MM.1S (cell line): ENCODE measurements at regions not wholly inside any gene's neighbourhood (a gene's known extent, or its start where the extent isn't known, plus 50 kb on each side); places are given as distances from the start of the nearest gene placed in this dataset.

Experiments used
- DNase-seq: peaks from one replicate; pipeline ENCODE4 v3.0.0-alpha.2; 2015
- H2AFZ ChIP-seq: fragments of 300-600 bp; sonication (generic); 2 replicates; pipeline ENCODE4 v1.6.0; 2016; ENCODE audit warnings: antibody characterized with exemption, low read length
- H3F3A ChIP-seq: fragments of 300-600 bp; sonication (generic); 2 replicates; pipeline ENCODE4 v1.6.1; 2016; ENCODE audit warnings: mild to moderate bottlenecking, antibody characterized with exemption, low read length, moderate library complexity, mixed read lengths; ENCODE audit not compliant: insufficient read depth
- H3K27ac ChIP-seq: fragments of 300-600 bp; sonication (generic); 2 replicates; pipeline ENCODE4 v1.5.1; 2016; ENCODE audit warnings: mild to moderate bottlenecking, low read length
- H3K27me3 ChIP-seq: fragments of 300-600 bp; sonication (generic); replicated peaks from 2 replicates; pipeline ENCODE4 v1.6.0; 2016; ENCODE audit warnings: low read length; ENCODE audit not compliant: insufficient read depth
- H3K36me3 ChIP-seq: fragments of 300-600 bp; sonication (generic); replicated peaks from 2 replicates; pipeline ENCODE4 v1.6.1; 2016; ENCODE audit warnings: mild to moderate bottlenecking, low read length, mixed read lengths; ENCODE audit not compliant: insufficient read depth
- H3K4me1 ChIP-seq: fragments of 300-600 bp; sonication (generic); 2 replicates; pipeline ENCODE4 v1.6.1; 2016; ENCODE audit warnings: low read length, mixed read lengths
- H3K4me2 ChIP-seq: fragments of 300-600 bp; sonication (generic); 2 replicates; pipeline ENCODE4 v1.6.0; 2016; ENCODE audit warnings: low read depth, low read length
- H3K4me3 ChIP-seq: fragments of 300-600 bp; sonication (generic); 2 replicates; pipeline ENCODE4 v1.5.1; 2016; ENCODE audit warnings: low read length, mixed read lengths
- H3K79me2 ChIP-seq: fragments of 300-600 bp; sonication (generic); 2 replicates; pipeline ENCODE4 v1.6.1; 2016; ENCODE audit warnings: mixed run types, low read length, mixed read lengths
- H3K9ac ChIP-seq: fragments of 300-600 bp; sonication (generic); 2 replicates; pipeline ENCODE4 v1.6.1; 2016; ENCODE audit warnings: low read length, mixed read lengths
- H3K9me2 ChIP-seq: fragments of 300-600 bp; sonication (generic); replicated peaks from 2 replicates; pipeline ENCODE4 v1.6.1; 2016; ENCODE audit warnings: mild to moderate bottlenecking, low read length, mixed read lengths; ENCODE audit not compliant: insufficient read depth
- H3K9me3 ChIP-seq: fragments of 300-600 bp; sonication (generic); replicated peaks from 2 replicates; pipeline ENCODE4 v1.6.1; 2016; ENCODE audit warnings: mild to moderate bottlenecking, low read length, mixed read lengths; ENCODE audit not compliant: insufficient read depth
- H4K20me1 ChIP-seq: fragments of 300-600 bp; sonication (generic); 2 replicates; pipeline ENCODE4 v1.6.1; 2016; ENCODE audit warnings: mild to moderate bottlenecking, low read length, moderate library complexity, mixed read lengths; ENCODE audit not compliant: insufficient read depth
- EZH2 ChIP-seq: fragments of 300-600 bp; sonication (generic); optimal IDR thresholded peaks from 2 replicates; pipeline ENCODE3; 2017; ENCODE audit warnings: low read depth, mild to moderate bottlenecking, antibody characterized with exemption, low read length, mixed read lengths
- EZH2phosphoT487 ChIP-seq: fragments of 300-600 bp; sonication (generic); IDR thresholded peaks from 2 replicates; pipeline ENCODE4 v1.6.1; 2018; ENCODE audit warnings: antibody characterized with exemption, low read length
- TF ChIP-seq, protein P1 (sequence below): fragments of 300-600 bp; sonication (generic); IDR thresholded peaks from 2 replicates; pipeline ENCODE4 v1.5.1; 2016; ENCODE audit warnings: antibody characterized with exemption, low read length, mixed read lengths

DNA sequence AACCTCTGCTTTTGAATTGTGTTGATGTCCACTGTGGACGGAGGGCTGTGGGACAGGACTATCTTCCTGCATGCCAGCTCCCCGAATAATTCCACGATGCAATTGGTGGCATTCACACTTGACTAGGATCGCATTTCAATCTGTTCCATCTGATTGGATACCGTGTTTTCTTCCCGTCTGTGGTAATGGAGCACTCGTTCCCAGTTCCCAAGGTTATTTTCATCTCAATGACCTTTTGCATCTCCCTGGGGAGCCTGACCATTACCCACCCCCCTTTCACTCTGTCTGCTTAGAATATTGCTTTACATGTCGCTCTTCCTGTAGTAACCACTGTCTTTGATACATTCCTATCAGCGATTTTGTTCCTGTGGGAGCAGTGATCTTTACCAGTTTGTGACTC, 402.2 kb upstream of the WWC1 start:
- no peak overlapping the region for H3K4me2 ChIP-seq
- H3K36me3 ChIP-seq = no peaks in the 10 kb centered on the region
- H4K20me1 ChIP-seq = no peaks in the 10 kb centered on the region
- H3K79me2 ChIP-seq = no peaks in the 10 kb centered on the region
- no peak overlapping the region for H3K9ac ChIP-seq
- TF ChIP-seq, protein P1, sequence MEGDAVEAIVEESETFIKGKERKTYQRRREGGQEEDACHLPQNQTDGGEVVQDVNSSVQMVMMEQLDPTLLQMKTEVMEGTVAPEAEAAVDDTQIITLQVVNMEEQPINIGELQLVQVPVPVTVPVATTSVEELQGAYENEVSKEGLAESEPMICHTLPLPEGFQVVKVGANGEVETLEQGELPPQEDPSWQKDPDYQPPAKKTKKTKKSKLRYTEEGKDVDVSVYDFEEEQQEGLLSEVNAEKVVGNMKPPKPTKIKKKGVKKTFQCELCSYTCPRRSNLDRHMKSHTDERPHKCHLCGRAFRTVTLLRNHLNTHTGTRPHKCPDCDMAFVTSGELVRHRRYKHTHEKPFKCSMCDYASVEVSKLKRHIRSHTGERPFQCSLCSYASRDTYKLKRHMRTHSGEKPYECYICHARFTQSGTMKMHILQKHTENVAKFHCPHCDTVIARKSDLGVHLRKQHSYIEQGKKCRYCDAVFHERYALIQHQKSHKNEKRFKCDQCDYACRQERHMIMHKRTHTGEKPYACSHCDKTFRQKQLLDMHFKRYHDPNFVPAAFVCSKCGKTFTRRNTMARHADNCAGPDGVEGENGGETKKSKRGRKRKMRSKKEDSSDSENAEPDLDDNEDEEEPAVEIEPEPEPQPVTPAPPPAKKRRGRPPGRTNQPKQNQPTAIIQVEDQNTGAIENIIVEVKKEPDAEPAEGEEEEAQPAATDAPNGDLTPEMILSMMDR = no peak
- TF ChIP-seq EZH2phosphoT487 (no peak), EZH2 (no peak)
- H3K9me2 ChIP-seq = no peaks in the 10 kb centered on the region
- H3F3A ChIP-seq = no peaks in the 10 kb centered on the region
- no peak for DNase-seq
- no peak overlapping the region for H3K4me3 ChIP-seq
- no peaks in the 10 kb centered on the region for H3K27me3 ChIP-seq
- H3K27ac ChIP-seq = no peak overlapping the region
- H2AFZ ChIP-seq = no peak overlapping the region
- no peaks in the 10 kb centered on the region for H3K4me1 ChIP-seq
- no peaks in the 10 kb centered on the region for H3K9me3 ChIP-seq

DNA sequence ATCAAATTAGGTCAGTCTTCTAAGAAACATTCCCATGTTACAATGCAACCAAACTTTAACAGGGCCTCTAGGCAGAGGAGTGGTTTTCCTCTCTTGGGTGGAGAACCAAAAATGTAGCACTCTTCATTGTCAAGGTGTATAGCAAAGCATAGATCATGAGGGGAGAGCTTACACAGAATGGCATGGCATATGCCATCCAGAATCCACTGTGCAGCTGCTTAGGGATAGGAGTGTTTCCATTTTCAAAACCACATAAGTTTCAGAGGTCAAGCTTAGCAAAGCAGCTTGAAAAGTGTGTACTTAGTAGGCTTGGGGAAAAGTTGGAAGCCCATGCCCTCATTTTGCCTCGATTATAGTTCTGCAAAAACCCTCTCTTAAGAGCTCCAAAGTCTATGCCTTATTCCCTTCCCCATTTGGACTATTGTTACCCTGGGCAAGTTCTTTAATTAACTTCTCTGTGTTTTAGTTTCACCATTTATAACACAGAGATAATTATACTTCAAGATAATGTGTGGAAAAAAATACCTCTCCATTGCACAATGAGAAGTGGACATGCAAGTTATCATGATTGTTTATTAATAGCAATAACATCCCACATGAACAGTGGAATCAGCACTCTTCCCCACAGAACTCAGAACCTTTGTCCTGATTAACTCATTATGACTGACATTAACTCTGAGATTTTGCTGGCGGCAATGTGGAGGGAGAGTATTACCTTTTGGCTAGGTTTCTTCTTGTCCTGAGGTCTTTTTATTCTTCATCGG, 398.9 kb upstream of the WWC1 start:
- no peak overlapping the region for H3K27ac ChIP-seq
- H3K36me3 ChIP-seq = no peaks in the 10 kb centered on the region
- no peaks in the 10 kb centered on the region for H4K20me1 ChIP-seq
- H3K9ac ChIP-seq = no peak overlapping the region
- no peak overlapping the region for H3K4me3 ChIP-seq
- no peaks in the 10 kb centered on the region for H3K27me3 ChIP-seq
- TF ChIP-seq EZH2 (no peak), EZH2phosphoT487 (no peak)
- TF ChIP-seq, protein P1 = no peak
- H3K4me2 ChIP-seq = no peak overlapping the region
- H2AFZ ChIP-seq = no peak overlapping the region
- no peaks in the 10 kb centered on the region for H3K9me2 ChIP-seq
- no peaks in the 10 kb centered on the region for H3K79me2 ChIP-seq
- H3K4me1 ChIP-seq = no peaks in the 10 kb centered on the region
- no peaks in the 10 kb centered on the region for H3F3A ChIP-seq
- no peaks in the 10 kb centered on the region for H3K9me3 ChIP-seq
- no peak for DNase-seq

DNA sequence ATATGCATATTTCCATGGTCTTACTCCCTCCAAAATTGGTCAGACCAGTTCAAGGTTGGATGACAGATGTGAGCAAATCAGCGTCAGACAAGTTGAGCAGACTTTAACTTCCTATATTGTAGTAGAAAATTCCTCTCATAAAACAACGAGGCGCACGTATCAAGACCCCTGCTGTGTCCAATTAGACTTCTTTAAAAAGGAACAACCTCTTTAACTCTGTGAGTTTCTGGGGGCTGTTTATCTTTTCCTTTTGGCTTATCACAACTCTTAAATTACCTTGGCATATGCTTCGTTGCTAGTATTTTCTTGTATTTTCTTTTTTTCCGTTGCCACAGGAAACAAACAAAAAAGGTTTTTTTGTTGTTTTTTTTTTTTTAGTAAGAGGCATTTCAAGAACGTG, 398.2 kb upstream of the WWC1 start:
- H3K4me1 ChIP-seq = no peaks in the 10 kb centered on the region
- H3K27me3 ChIP-seq = no peaks in the 10 kb centered on the region
- TF ChIP-seq EZH2 (no peak), EZH2phosphoT487 (no peak)
- H3K4me3 ChIP-seq = no peak overlapping the region
- no peaks in the 10 kb centered on the region for H3K9me3 ChIP-seq
- no peaks in the 10 kb centered on the region for H3F3A ChIP-seq
- H4K20me1 ChIP-seq = no peaks in the 10 kb centered on the region
- H3K36me3 ChIP-seq = no peaks in the 10 kb centered on the region
- H3K27ac ChIP-seq = no peak overlapping the region
- no peak for DNase-seq
- no peak overlapping the region for H3K9ac ChIP-seq
- H3K9me2 ChIP-seq = no peaks in the 10 kb centered on the region
- no peaks in the 10 kb centered on the region for H3K79me2 ChIP-seq
- no peak overlapping the region for H3K4me2 ChIP-seq
- no peak overlapping the region for H2AFZ ChIP-seq
